GM18870 (cell line): ENCODE measurements at regions not wholly inside any gene's neighbourhood (a gene's known extent, or its start where the extent isn't known, plus 50 kb on each side); places are given as distances from the start of the nearest gene placed in this dataset.
"Not testable (repeated sequence)": the region's sequence is repeated elsewhere in the genome, so short reads cannot be mapped to it uniquely, and the experiment has no call there.

Experiments
- ATAC-seq: cut with Tn5 transposase; IDR thresholded peaks from one replicate; pipeline ENCODE4 v1.9.1; 2021; ENCODE audit warnings: moderate library complexity; ENCODE audit not compliant: unreplicated experiment

DNA sequence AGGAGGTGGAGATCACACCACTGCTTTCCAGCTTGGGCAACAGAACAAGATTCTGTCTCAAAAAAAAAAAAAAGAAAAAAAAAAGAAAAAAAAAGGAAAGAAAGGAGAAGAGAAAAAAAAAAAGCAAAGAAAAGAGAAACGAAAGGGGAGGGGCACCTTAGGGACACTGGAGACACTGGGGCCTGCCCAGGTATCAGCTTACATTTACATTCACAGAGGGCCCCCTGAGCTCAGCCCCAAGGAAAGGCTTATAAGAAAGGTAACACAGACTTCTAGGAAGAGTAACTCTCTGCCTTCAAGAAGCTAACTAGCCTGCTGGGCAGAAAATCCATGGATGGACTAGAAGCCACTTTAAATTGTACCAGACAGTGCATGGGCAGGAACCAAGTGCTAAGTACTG, 108.8 kb downstream of the NPY start:
- ATAC-seq: no peak

- no peak for ATAC-seq
Measured at GRCh38 chr7:24395512-24395911, 111.5 kb downstream of the NPY start.

DNA sequence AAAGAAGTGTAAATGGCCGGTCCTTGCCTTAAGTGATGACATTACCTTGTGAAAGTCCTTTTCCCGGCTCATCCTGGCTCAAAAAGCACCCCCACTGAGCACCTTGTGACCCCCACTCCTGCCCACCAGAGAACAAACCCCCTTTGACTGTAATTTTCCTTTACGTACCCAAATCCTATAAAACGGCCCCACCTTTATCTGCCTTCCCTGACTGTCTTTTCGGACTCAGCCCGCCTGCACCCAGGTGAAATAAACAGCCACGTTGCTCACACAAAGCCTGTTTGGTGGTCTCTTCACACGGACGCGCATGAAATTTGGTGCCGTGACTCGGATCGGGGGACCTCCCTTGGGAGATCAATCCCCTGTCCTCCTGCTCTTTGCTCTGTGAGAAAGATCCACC, 112.4 kb downstream of the NPY start:
- ATAC-seq: not testable (repeated sequence)

DNA sequence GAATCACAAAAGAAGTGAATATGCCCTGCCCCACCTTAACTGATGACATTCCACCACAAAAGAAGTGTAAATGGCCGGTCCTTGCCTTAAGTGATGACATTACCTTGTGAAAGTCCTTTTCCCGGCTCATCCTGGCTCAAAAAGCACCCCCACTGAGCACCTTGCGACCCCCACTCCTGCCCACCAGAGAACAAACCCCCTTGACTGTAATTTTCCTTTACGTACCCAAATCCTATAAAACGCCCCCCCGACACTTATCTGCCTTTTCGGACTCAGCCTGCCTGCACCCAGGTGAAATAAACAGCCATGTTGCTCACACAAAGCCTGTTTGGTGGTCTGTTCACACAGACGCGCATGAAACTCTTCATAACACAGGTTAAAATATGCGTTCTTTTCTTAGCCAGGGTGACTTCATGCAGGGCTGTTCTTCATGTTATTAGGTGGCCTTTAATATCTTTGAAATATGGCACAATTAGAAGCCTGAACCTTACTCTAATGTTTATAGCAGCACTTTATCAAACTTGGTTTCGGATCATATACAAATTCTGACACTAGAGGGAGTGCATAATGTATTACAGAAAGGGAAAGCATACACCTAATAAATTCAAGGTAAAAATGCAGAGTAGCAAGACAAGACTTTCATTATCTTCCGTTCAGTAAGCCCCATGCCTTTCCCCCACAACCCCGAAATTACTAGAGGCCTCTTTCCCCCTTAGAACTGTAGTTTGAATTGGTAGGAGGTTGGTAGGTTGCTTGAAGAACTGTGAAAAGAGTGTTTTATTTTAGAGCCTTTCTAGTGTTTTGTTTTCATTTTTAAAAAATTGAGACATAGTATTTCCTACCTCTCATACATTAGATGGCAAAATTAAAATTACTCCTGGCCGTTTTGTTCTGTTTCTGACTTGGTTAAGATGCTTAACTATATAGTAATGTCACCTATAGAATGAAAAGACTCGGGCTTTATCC, 117.9 kb downstream of the NPY start:
- no peak for ATAC-seq

GRCh38 chr7:24402655-24403054, 118.7 kb downstream of the NPY start:
- no peak for ATAC-seq

DNA sequence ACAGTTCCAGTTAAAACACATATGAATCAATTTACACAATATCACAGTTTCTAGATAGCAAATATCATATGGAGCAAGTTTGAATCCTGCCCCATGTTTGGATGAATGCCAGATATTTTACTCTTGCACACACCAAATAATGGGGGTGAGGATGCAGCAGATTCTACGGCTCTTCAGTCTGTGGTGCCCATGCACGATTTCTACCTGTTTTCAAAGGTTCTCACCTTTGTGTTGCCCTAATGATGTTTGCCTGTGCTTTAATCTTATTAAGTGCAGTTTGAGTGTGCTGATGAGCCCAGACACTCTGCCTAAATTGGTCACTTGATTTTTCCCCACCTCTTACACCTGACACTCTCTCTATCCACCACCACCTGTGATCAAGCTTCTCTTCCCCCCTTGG, 119.6 kb downstream of the NPY start:
- ATAC-seq: no peak

DNA sequence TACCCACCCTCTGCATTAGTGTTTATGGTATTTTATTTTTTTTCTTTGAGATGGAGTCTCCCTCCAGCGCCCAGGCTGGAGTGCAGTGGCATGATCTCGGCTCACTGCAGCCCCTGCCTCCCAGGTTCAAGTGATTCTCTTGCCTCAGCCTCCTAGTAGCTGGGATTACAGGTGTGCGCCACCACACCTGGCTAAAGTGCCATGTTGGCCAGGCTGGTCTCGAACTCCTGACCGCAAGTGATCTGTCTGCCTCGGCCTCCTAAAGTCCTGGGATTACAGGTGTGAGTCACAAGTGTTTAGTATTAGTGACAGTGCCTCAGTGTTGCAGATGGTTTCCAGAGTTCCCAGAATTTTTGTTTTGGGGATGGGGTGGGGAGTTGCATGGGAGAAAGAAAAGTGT, 120.3 kb downstream of the NPY start:
- ATAC-seq: no peak

- ATAC-seq: no peak
Measured at GRCh38 chr7:24405002-24405401, 121.0 kb downstream of the NPY start.

DNA sequence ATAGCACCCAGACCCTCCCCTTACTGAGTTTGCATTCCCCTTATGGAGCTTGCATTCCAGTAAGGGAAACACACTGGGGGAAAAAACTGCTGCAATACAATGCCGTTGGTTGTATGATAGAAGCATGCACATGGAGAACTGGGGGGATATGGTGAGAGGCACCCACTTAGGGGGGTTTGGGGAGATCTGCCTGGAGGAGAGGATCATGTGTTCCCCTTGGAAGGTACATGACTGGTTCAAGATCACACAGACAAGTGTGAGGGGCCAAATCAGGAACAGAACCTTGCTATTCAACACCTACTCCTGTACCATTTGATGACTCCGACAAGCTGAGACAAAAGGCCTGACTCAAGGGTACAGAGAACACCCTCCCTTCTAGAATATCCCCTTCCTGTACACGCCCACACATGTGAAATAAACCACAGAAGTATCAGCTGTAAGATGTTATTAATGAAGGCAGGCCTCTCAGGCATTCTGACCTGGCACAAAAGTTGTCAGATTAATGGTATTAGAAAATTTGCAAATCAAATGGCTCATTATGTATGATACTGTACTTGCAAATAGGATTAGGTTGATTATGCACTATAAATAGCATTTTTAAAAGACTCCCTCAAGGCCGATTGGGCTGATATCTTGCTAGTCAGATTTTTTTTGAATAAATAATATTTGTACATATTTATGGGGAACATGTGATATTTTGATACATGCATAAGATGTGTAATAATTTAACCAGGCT, 122.2 kb downstream of the NPY start:
- ATAC-seq: peak; percentile 73

DNA sequence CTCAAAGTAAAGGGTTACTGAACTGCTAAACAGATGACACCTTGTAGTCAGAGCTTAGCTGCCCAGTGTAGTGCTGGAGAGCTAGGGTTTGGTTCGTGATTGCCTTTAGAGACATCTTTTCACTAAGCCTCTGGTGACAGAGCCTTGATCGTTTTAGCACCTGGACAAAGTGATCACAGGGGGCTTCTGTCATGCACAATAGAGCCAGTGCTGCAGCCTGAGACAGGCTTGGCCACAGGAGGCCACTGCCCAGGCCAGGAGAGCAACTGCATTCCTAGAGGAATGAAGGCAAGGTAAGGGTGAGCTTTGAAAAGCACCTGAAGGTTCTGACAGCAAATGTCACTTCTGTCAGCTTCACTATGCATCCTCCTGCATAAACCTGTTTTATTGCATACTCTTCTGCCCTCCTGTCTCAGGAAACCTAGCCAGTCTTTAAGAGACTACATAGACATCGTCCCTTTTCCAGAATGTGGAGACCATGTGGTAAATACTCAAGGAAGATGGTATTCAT, 122.9 kb downstream of the NPY start:
- no peak for ATAC-seq

DNA sequence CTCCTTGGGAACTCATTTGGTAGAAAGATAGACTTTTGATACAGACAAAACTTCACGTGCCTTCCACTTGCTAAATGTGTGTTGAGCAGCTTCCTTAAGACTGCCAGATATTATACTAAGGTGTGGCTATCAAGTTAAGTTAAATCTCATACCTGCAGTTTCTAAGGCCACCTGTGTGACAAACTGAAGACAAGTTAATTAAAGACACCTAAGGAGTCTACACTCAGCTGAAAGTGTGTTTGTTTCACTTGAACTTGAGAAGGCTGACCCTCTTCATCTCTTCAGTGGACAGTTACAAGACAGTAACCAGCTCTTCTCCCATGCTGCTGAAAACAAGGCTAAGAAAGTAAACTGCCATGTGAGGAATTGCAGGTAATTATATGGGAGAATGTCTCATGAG, 124.0 kb downstream of the NPY start:
- no peak for ATAC-seq

- no peak for ATAC-seq
Measured at GRCh38 chr7:24408798-24409430, 124.9 kb downstream of the NPY start.

DNA sequence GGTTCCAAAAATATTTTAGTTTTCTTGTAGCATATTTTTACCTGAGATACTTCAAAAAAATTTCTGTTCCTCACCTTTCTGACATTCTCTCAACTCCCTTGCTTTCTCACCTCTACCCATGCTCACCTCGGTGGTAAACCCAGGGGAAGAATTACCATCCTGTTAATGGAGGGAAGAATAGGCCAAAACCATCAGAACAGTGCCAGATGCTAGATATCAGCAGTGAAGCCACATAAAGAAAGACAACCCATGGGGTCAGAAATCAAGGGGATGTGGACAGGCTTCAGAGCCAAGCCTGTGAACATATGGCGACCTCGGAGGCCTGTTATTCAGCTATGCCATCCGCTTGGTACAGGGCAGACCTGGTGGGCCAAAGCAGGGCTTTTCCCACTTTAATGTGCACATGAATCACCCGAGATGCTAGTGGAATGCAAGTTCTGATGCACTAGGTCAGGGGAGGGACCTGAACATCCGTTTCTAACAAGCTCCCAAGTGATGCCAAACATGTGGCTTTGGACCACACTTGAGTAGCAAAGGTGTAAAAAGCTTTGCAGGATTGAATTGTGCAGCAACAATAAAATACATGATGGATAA, 125.5 kb downstream of the NPY start:
- no peak for ATAC-seq

DNA sequence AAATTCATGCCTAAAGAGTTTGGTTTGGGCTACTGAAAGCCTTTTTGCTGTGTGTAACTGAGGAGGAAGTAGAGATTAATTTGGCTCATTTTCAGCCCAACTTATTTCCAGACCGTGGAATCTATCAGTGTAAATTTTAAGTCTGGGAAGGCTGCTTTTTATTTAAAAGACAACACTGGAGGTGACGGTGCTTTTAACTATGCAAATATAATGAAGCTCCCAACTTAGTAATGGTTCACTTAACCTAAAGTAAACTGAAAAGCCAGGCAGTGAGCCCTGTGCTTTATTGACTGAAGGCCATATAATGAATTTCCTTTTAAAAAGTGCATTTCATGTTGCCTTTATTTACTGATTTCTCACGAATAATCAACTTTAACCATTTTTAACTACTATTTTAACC, 127.2 kb downstream of the NPY start:
- no peak for ATAC-seq

DNA sequence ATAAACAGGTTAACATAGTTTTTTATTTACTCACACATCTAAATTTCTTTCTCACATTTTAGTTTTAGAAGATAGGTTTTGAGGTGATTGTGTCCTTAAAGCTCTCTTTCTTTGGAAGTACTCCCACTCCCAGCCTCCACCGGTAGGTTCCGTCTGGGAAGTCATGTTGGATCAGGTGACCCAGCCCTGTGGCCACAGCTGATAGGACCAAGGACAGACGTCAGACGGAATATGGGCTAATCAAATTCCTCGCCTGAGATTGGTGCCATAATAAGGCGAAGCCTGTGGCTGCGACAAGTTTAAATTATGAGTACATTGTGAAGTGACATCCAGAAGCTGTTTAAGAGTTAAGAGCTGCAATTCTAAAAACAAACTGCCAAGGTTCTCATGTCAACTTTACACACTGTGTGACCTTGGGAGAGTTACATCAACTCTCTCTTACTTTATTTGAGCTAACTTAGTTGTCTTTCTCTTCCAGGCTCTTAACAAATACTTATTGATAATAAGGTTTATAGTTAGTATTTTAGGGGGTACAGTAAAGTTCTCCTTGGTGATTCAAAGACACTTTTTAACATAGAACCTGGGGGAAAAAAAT, 133.6 kb downstream of the NPY start:
- ATAC-seq: no peak

DNA sequence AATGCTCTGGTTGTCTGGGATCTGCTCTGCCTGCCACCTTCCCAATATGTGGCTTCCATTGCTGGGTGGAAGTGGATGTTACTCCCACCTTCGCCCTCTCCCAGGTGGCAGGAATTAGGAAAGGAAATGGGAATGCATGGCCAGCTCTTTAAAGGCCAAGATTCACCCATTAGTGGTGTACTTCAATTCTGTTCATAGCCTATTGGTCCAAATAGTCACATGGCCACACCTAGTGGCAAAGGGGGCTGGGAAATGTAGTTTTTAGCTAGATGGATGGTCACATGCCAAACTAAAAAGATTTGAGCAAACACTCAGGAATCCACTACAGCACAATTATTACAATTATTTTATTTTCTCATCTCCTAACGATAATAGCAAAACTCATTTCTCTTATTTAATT, 135.1 kb downstream of the NPY start:
- ATAC-seq: no peak

- ATAC-seq: no peak
Measured at GRCh38 chr7:24419511-24419910, 135.5 kb downstream of the NPY start.

DNA sequence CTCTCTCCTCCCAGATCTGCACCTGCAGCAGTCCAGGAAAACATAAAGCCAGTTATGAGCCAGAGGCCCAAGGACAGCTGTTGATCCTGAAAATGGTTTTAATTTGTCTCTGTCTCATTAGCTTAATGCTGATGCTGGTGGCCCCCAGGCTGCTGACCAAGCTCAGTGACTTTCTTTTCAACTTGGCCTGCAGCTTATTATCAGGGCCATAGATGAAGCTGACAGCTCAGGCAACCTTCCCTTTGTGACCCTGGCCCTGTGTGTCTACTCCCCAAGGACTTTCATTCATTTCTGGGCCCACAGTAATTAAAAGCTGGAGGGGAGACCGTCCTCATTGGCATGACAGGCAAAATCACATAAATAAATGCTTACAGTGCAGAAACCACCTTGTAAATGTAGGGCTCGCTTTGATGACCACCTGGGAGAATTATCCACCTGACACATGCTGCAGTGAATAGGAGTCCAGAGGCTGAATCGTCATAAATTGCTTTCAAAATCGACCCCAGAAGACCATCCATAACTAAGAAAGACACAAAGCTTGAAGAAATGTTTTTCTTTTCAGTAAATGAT, 138.5 kb downstream of the NPY start:
- ATAC-seq: no peak

- no peak for ATAC-seq
Measured at GRCh38 chr7:24425664-24426063, 141.7 kb downstream of the NPY start.

- no peak for ATAC-seq
Measured at GRCh38 chr7:24427048-24427447, 143.1 kb downstream of the NPY start.
